ENCODE measurements at regions not wholly inside any gene's neighbourhood (a gene's known extent, or its start where the extent isn't known, plus 50 kb on each side); places are given as distances from the start of the nearest gene placed in this dataset.

- intact Hi-C loops (cut with micrococcal nuclease; ENCODE audit: unreplicated experiment) = loop anchor here (5.0 to 10.0 kb wide), 2 partner anchors 108 to 226 kb away; partner anchors contain the start of gene NCOR2
- H3K9ac ChIP-seq (ENCODE audit: control insufficient read depth, insufficient read depth, low read length) = no peak overlapping the region
- in situ Hi-C loops (cut with MboI) = no loop called here
- CTCF ChIA-PET = no interaction called here
- H3K9me3 ChIP-seq (replicated peaks; ENCODE audit: control insufficient read depth, insufficient read depth, low read length) = no peaks in the 10 kb centered on the region
- RAD21 ChIA-PET (ENCODE audit: unreplicated experiment) = no interaction called here
- DNase-seq (ENCODE audit: low read depth, low spot score) = no peak
- TF ChIP-seq HSF1 (IDR thresholded peaks at IDR 0.05; ENCODE audit: low read depth, low read length) = no peak
- peak; percentile 9; the same call in 1 of the 2 replicates for TF ChIP-seq POLR2A (IDR thresholded peaks at IDR 0.05; ENCODE audit: low read depth, low read length)
- TF ChIP-seq ZBTB4 (CRISPR knock-in tag; IDR thresholded peaks at IDR 0.05) = no peak
- ATAC-seq = no peak
- H3K36me3 ChIP-seq (ENCODE audit: control insufficient read depth in 2 of 2, insufficient read depth in 2 of 2, low read length in 1 of 2) = peaks cover 15 to 26% of the 10 kb centered on the region in 2 experiments; a peak in 3 of 4 replicates
- FAIRE-seq = no peak
- SMC1A ChIA-PET (ENCODE audit: uncharacterized antibody, unreplicated experiment) = no interaction called here
- peaks cover 23% of the 10 kb centered on the region for H3K79me2 ChIP-seq (ENCODE audit: control insufficient read depth, insufficient read depth, low read length)
- BruUV-seq (replicated peaks) = no TSS peak
- 88% methylated on average over 12 of the region's 12 CpGs for WGBS (ENCODE audit: insufficient coverage, insufficient replicate concordance, low lambda C conversion rate, missing lambda C conversion rate)
- H3K27me3 ChIP-seq (replicated peaks in 1 of 2; ENCODE audit: control insufficient read depth in 2 of 2, insufficient read depth in 2 of 2, low read length in 1 of 2) = no peaks in the 10 kb centered on the region
- H2AFZ ChIP-seq (ENCODE audit: control insufficient read depth, low read depth, low read length) = no peak overlapping the region
- POLR2A ChIA-PET = no interaction called here
- H4K20me1 ChIP-seq (ENCODE audit: control insufficient read depth, insufficient read depth) = no peaks in the 10 kb centered on the region
- H3K4me2 ChIP-seq (ENCODE audit: control insufficient read depth, insufficient read depth) = no peak overlapping the region
- peaks cover 34% of the 10 kb centered on the region for H3K4me1 ChIP-seq (ENCODE audit: control insufficient read depth, insufficient read depth, low read length)
- H3K4me3 ChIP-seq = no peak overlapping the region
- no peak overlapping the region for H3K27ac ChIP-seq (ENCODE audit: control insufficient read depth, insufficient read depth)
These were observed 108.2 kb downstream of the NCOR2 start for GRCh38 chr12:124458992-124459851.

Measured in GM12878 (cell line).